GM23338 (cell line): ENCODE measurements at regions not wholly inside any gene's neighbourhood (a gene's known extent, or its start where the extent isn't known, plus 50 kb on each side); places are given as distances from the start of the nearest gene placed in this dataset.

Source experiments
- ATAC-seq: fragments of 200-7000 bp; cut with Tn5 transposase; 3 replicates; pipeline ENCODE4 v1.9.1; 2020
- DNase-seq: peaks from one replicate; pipeline ENCODE4 v3.0.0-alpha.2; 2015; ENCODE audit warnings: low spot score
- H2AFZ ChIP-seq: fragments of 200-600 bp; sonication (generic); 2 replicates; pipeline ENCODE4 v1.8.0; 2016; ENCODE audit warnings: antibody characterized with exemption, mild to moderate bottlenecking, moderate library complexity
- H3F3A ChIP-seq: fragments of 200-600 bp; sonication (generic); replicated peaks from 2 replicates; pipeline ENCODE4 v1.8.0; 2017; ENCODE audit warnings: antibody characterized with exemption, mixed run types, low read depth
- H3K27ac ChIP-seq: fragments of 200-600 bp; sonication (generic); 2 replicates; pipeline ENCODE4 v1.6.1; 2016; ENCODE audit warnings: low read depth
- H3K27me3 ChIP-seq: fragments of 200-600 bp; sonication (generic); 2 replicates; pipeline ENCODE4 v1.8.0; 2016; ENCODE audit warnings: mild to moderate bottlenecking, mixed run types, moderate library complexity; ENCODE audit not compliant: insufficient read depth
- H3K36me3 ChIP-seq: fragments of 200-600 bp; sonication (generic); 2 replicates; pipeline ENCODE4 v1.8.0; 2016; ENCODE audit warnings: mild to moderate bottlenecking; ENCODE audit not compliant: insufficient read depth
- H3K4me1 ChIP-seq: fragments of 200-600 bp; sonication (generic); 2 replicates; pipeline ENCODE4 v1.8.0; 2016; ENCODE audit warnings: mild to moderate bottlenecking, moderate library complexity; ENCODE audit not compliant: insufficient read depth
- H3K4me2 ChIP-seq: fragments of 200-600 bp; sonication (generic); 2 replicates; pipeline ENCODE4 v1.7.1; 2017; ENCODE audit warnings: mixed run types
- H3K4me3 ChIP-seq: fragments of 200-600 bp; sonication (generic); 2 replicates; pipeline ENCODE4 v1.6.1; 2016; ENCODE audit warnings: mixed run types
- H3K79me2 ChIP-seq: fragments of 200-600 bp; sonication (generic); replicated peaks from 2 replicates; pipeline ENCODE4 v1.8.0; 2017; ENCODE audit warnings: mild to moderate bottlenecking; ENCODE audit not compliant: insufficient read depth
- H3K9me2 ChIP-seq: fragments of 200-600 bp; sonication (generic); 2 replicates; pipeline ENCODE4 v1.8.0; 2017; ENCODE audit not compliant: insufficient read depth
- H4K20me1 ChIP-seq: fragments of 200-600 bp; sonication (generic); replicated peaks from 2 replicates; pipeline ENCODE4 v1.8.0; 2017; ENCODE audit warnings: mild to moderate bottlenecking; ENCODE audit not compliant: insufficient read depth
- H3K27ac Mint-ChIP-seq: 2 replicates; pipeline ENCODE4 v1.8.0; 2020; ENCODE audit warnings: inconsistent platforms, mild to moderate bottlenecking, moderate library complexity, mixed read lengths
- H3K27me3 Mint-ChIP-seq: 3 replicates; pipeline ENCODE4 v1.8.0; 2022; ENCODE audit warnings: low read depth, mild to moderate bottlenecking, moderate library complexity, mixed read lengths, inconsistent platforms; ENCODE audit not compliant: insufficient read depth, poor library complexity
- H3K36me3 Mint-ChIP-seq: 3 replicates; pipeline ENCODE4 v1.8.0; 2021; ENCODE audit warnings: low read depth, mild to moderate bottlenecking, inconsistent platforms, moderate library complexity, mixed read lengths
- H3K4me1 Mint-ChIP-seq: 3 replicates; pipeline ENCODE4 v1.8.0; 2020; ENCODE audit warnings: mild to moderate bottlenecking, inconsistent platforms, mixed read lengths
- H3K4me3 Mint-ChIP-seq: 3 replicates; pipeline ENCODE4 v1.8.0; 2021; ENCODE audit warnings: moderate library complexity, mild to moderate bottlenecking, inconsistent platforms, mixed read lengths
- H3K9me3 Mint-ChIP-seq: 3 replicates; pipeline ENCODE4 v1.8.0; 2020; ENCODE audit warnings: moderate library complexity, mild to moderate bottlenecking, inconsistent platforms, mixed read lengths
- CREB1 ChIP-seq: fragments of 250-450 bp; sonication (Bioruptor Pico); IDR thresholded peaks from 2 replicates; pipeline ENCODE4 v1.5.0; 2020; ENCODE audit warnings: low read depth, mild to moderate bottlenecking, moderate library complexity
- ETS1 ChIP-seq: IDR thresholded peaks from 2 replicates; pipeline ENCODE4 v1.6.1; 2016; ENCODE audit warnings: antibody characterized with exemption
- EZH2phosphoT487 ChIP-seq: fragments of 200-600 bp; sonication (generic); IDR thresholded peaks from one replicate; pipeline ENCODE4 v1.8.1; 2018; ENCODE audit warnings: antibody characterized with exemption; ENCODE audit not compliant: unreplicated experiment
- JUNB ChIP-seq: IDR thresholded peaks from one replicate; pipeline ENCODE4 v1.6.1; 2016; ENCODE audit warnings: antibody characterized with exemption; ENCODE audit not compliant: unreplicated experiment
- NANOG ChIP-seq: IDR thresholded peaks from 2 replicates; pipeline ENCODE4 v1.6.1; 2016; ENCODE audit warnings: antibody characterized with exemption, borderline replicate concordance
- POLR2AphosphoS5 ChIP-seq: IDR thresholded peaks from 2 replicates; pipeline ENCODE4 v1.6.1; 2016; ENCODE audit warnings: antibody characterized with exemption, low read depth
- ZNF114 ChIP-seq: fragments of 250-450 bp; sonication (Bioruptor Pico); IDR thresholded peaks from 2 replicates; pipeline ENCODE4 v1.5.0; 2020; ENCODE audit warnings: mild to moderate bottlenecking, moderate library complexity
- ZNF331 ChIP-seq: fragments of 250-450 bp; sonication (Bioruptor Pico); IDR thresholded peaks from 2 replicates; pipeline ENCODE4 v1.5.0; 2020; ENCODE audit warnings: low read depth, mild to moderate bottlenecking, moderate library complexity
- ZNF462 ChIP-seq: fragments of 250-450 bp; sonication (Bioruptor Pico); IDR thresholded peaks from 2 replicates; pipeline ENCODE4 v1.5.0; 2020; ENCODE audit warnings: mild to moderate bottlenecking, moderate library complexity

- TF ChIP-seq ZNF462 (no peak), NANOG (no peak), ZNF114 (no peak), JUNB (no peak)
Observed at GRCh38 chr20:48300529-48300928, 515.2 kb upstream of the SULF2 start (continued).

GRCh38 chr20:48298851-48299484 is 513.7 kb upstream of the SULF2 start:
- Histone ChIP-seq H4K20me1 (no peaks in the 10 kb centered on the region), H3K27me3 (no peaks in the 10 kb centered on the region), H3K79me2 (no peaks in the 10 kb centered on the region), H3K27ac (no peak overlapping the region), H3K36me3 (no peaks in the 10 kb centered on the region), H2AFZ (no peak overlapping the region), H3K4me2 (no peak overlapping the region), H3K4me1 (peaks cover 16% of the 10 kb centered on the region), H3F3A (no peaks in the 10 kb centered on the region), H3K4me3 (no peak overlapping the region), H3K9me2 (peaks cover 13% of the 10 kb centered on the region; the same call in 1 of the 2 replicates)
- no peak overlapping the region for H3K4me3 Mint-ChIP-seq
- H3K27ac Mint-ChIP-seq = no peak overlapping the region
- no peak for DNase-seq
- no peaks in the 10 kb centered on the region; the same call in 2 of the 3 replicates for H3K36me3 Mint-ChIP-seq
- H3K27me3 Mint-ChIP-seq = peaks cover 1% of the 10 kb centered on the region
- peaks cover 19% of the 10 kb centered on the region for H3K4me1 Mint-ChIP-seq
- no peak for ATAC-seq
- peaks cover 8% of the 10 kb centered on the region; the same call in 2 of the 3 replicates for H3K9me3 Mint-ChIP-seq
- TF ChIP-seq JUNB (no peak), POLR2AphosphoS5 (no peak), ZNF462 (no peak), ZNF331 (CRISPR knock-in tag) (no peak), NANOG (no peak), CREB1 (CRISPR knock-in tag) (no peak), ETS1 (no peak), ZNF114 (no peak), EZH2phosphoT487 (no peak)
